HepG2 (cell line): ENCODE measurements at regions not wholly inside any gene's neighbourhood (a gene's known extent, or its start where the extent isn't known, plus 50 kb on each side); places are given as distances from the start of the nearest gene placed in this dataset.

ENCODE experiments used
- ATAC-seq: fragments of 200-7000 bp; cut with Tn5 transposase; 3 replicates; pipeline ENCODE4 v1.9.1; 2020; ENCODE audit warnings: mild to moderate bottlenecking, moderate library complexity
- BruUV-seq: library from RNA; stranded (reverse); fragments of 400-500 nt; replicated peaks from 2 replicates; lab custom pipeline; 2021; lab: Mats Ljungman, UMichigan
- CTCF ChIA-PET: fragments of 300-600 bp; formaldehyde crosslinking; extraction: SDS; loops from one replicate; lab custom pipeline; 2021; ENCODE audit warnings: low total read pairs, inconsistent platforms, low intra/inter-chr PET ratio; lab: Yijun Ruan, JAX
- POLR2A ChIA-PET: fragments of 350-600 bp; sonication (Branson Sonifier 250); formaldehyde crosslinking; loops from one replicate; lab custom pipeline; 2020; ENCODE audit warnings: antibody characterized with exemption, inconsistent platforms; lab: Yijun Ruan, JAX
- DNase-seq: peaks from one replicate; pipeline ENCODE4 v3.0.0-alpha.2; 2015; ENCODE audit warnings: low spot score
- FAIRE-seq: peaks from 3 replicates; lab custom pipeline; 2011; peaks lifted over from hg19 to GRCh38; lab: Jason Lieb, UNC
- H2AFZ ChIP-seq: one replicate; pipeline ENCODE4 v1.6.1; 2011; ENCODE audit warnings: low read length, inconsistent platforms
- H3K27ac ChIP-seq: fragments of 300-600 bp; 3 replicates; pipeline ENCODE4 v1.8.0; 2011; ENCODE audit warnings: mixed run types, mild to moderate bottlenecking, mixed read lengths, low read length, inconsistent platforms; ENCODE audit not compliant: insufficient read depth; ENCODE audit errors: extremely low read length
- H3K27me3 ChIP-seq, 2 experiments: fragments of 200-600 bp in 1 of 2; 2 replicates in 1 of 2; 3 replicates in 1 of 2; pipeline versions ENCODE4 v1.6.0 to v1.8.0; 2011; ENCODE audit warnings: low read length in 2 of 2, mild to moderate bottlenecking in 2 of 2, moderate library complexity in 2 of 2, inconsistent platforms in 1 of 2; ENCODE audit not compliant: insufficient read depth in 2 of 2, control insufficient read depth in 1 of 2
- H3K36me3 ChIP-seq, 2 experiments: fragments of 200-600 bp in 1 of 2; replicated peaks in 1 of 2; 2 replicates in 1 of 2; 3 replicates in 1 of 2; pipeline versions ENCODE4 v1.5.1 to v1.8.0; 2011; ENCODE audit warnings: low read length in 2 of 2, inconsistent platforms in 1 of 2; ENCODE audit not compliant: insufficient read depth in 2 of 2, control insufficient read depth in 1 of 2
- H3K4me1 ChIP-seq: 2 replicates; pipeline ENCODE4 v1.5.1; 2012; ENCODE audit warnings: low read length, inconsistent platforms; ENCODE audit not compliant: insufficient read depth
- H3K4me2 ChIP-seq: 2 replicates; pipeline ENCODE4 v1.6.0; 2011; ENCODE audit warnings: low read depth, low read length, inconsistent platforms
- H3K4me3 ChIP-seq, 3 experiments: fragments of 200-600 bp in 1 of 3; sonication (generic), shearing (Covaris generic) in 1 of 3; replicated peaks in 1 of 3; 2 replicates each; pipeline ENCODE4 v1.5.1; 2011 to 2016; ENCODE audit warnings: low read length in 3 of 3, inconsistent platforms in 2 of 3, low read depth in 2 of 3, mild to moderate bottlenecking in 2 of 3, control low read depth in 1 of 3, mixed read lengths in 1 of 3; ENCODE audit not compliant: insufficient read depth in 1 of 3
- H3K79me2 ChIP-seq: one replicate; pipeline ENCODE4 v1.6.1; 2011; ENCODE audit warnings: low read length, inconsistent platforms; ENCODE audit not compliant: insufficient read depth
- H3K9ac ChIP-seq: 2 replicates; pipeline ENCODE4 v1.6.0; 2011; ENCODE audit warnings: mild to moderate bottlenecking, low read depth, low read length, inconsistent platforms; ENCODE audit not compliant: insufficient read depth
- H3K9me3 ChIP-seq: 2 replicates; pipeline ENCODE4 v1.5.1; 2012; ENCODE audit warnings: mild to moderate bottlenecking, low read length
- H4K20me1 ChIP-seq: 2 replicates; pipeline ENCODE4 v1.6.0; 2011; ENCODE audit warnings: inconsistent platforms, mild to moderate bottlenecking, low read length, moderate library complexity; ENCODE audit not compliant: insufficient read depth
- GATA4 ChIP-seq: sonication (generic); IDR thresholded peaks from 2 replicates; pipeline ENCODE4 v1.6.1; 2016; ENCODE audit warnings: antibody characterized with exemption, low read depth, borderline replicate concordance
- HNF4G ChIP-seq, 2 experiments: sonication (generic) in 1 of 2; formaldehyde crosslinking in 1 of 2; IDR thresholded peaks; 2 replicates each; pipeline versions ENCODE4 v1.4.0 to v1.6.1; 2011 to 2020; ENCODE audit warnings: borderline replicate concordance in 2 of 2, low read depth in 2 of 2, mild to moderate bottlenecking in 2 of 2, low read length in 1 of 2, missing genetic modification reagents in 1 of 2, moderate library complexity in 1 of 2
- MBNL3 ChIP-seq: fragments of 250-450 bp; sonication (Bioruptor Pico); conservative IDR thresholded peaks from 2 replicates; pipeline ENCODE4 v1.8.0; 2022; ENCODE audit warnings: mild to moderate bottlenecking, inconsistent platforms
- SNRNP70 ChIP-seq: fragments of 200-400 bp; formaldehyde crosslinking; IDR thresholded peaks from 2 replicates; pipeline ENCODE4 v1.6.1; 2017; ENCODE audit warnings: mild to moderate bottlenecking, low read depth, low read length, moderate library complexity
- SP140L ChIP-seq: sonication (generic); formaldehyde crosslinking; IDR thresholded peaks from 2 replicates; pipeline ENCODE4 v1.4.0; 2020; ENCODE audit warnings: missing genetic modification reagents, borderline replicate concordance
- SPEN ChIP-seq: sonication (generic); formaldehyde crosslinking; IDR thresholded peaks from 2 replicates; pipeline ENCODE4 v1.5.1; 2020; ENCODE audit warnings: low read depth, mild to moderate bottlenecking, missing genetic modification reagents
- ZBTB3 ChIP-seq: sonication (generic); formaldehyde crosslinking; IDR thresholded peaks from 2 replicates; pipeline ENCODE4 v1.4.0; 2020; ENCODE audit warnings: low read depth, mild to moderate bottlenecking, moderate library complexity, missing genetic modification reagents, borderline replicate concordance
- ZFP36L2 ChIP-seq: sonication (generic); formaldehyde crosslinking; IDR thresholded peaks from 2 replicates; pipeline ENCODE4 v1.4.0; 2020; ENCODE audit warnings: missing genetic modification reagents
- WGBS: methylation state at CpG from one replicate; pipeline ENCODE4 v1.1.6; 2017; ENCODE audit warnings: low lambda C conversion rate; 5-methylcytosine and 5-hydroxymethylcytosine counted together
- in situ Hi-C: cut with HindIII; loops from 2 replicates; pipeline ENCODE4 v1.10.0; 2017; ENCODE audit warnings: low pct_unique_long_range_greater_than_20kb; ENCODE audit not compliant: extremely low pct_ligation_motif_present
- intact Hi-C: fragments of 100-400 bp; cut with micrococcal nuclease; formaldehyde crosslinking; loops from one replicate; pipeline ENCODE4 v1.10.0; 2022; ENCODE audit not compliant: unreplicated experiment
- TF ChIP-seq, protein P1 (sequence below): sonication (generic); formaldehyde crosslinking; IDR thresholded peaks from 2 replicates; pipeline ENCODE4 v1.5.0; 2020; ENCODE audit warnings: missing genetic modification reagents
- TF ChIP-seq, protein P2 (sequence below): sonication (generic); formaldehyde crosslinking; IDR thresholded peaks from 2 replicates; pipeline ENCODE4 v1.4.0; 2020; ENCODE audit warnings: mild to moderate bottlenecking, missing genetic modification reagents
- TF ChIP-seq, protein P3 (sequence below): sonication (generic); formaldehyde crosslinking; IDR thresholded peaks from 2 replicates; pipeline ENCODE4 v1.4.0; 2020; ENCODE audit warnings: missing genetic modification reagents

DNA sequence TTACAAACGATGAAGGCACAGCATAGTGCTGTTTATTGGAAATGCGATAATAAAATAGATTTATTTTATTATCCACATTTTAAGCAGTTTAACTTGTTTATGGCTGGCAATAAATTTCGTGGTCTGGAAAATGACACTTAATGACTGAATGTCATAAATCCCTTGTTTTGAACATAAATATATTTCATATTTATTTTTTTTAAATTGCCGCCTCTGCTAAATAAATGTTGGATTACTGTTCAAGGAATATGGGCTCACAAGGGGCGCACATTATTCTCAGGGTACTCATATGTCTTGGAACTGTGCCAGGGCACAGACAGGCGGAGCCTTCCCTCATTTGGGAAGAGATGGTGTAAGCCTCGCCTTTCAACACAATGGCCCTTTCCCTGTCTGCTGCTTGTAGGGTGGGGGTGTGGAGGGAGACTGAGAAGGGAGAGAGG lies 134.3 kb downstream of the PXDC1 start:
- ChIA-PET CTCF (no interaction called here), POLR2A (interaction anchor here (0.6 kb wide), 1 partner anchor 39 kb away, joined by 4 read pairs; no protein-coding TSS in a partner anchor)
- no peaks in the 10 kb centered on the region for H3K36me3 ChIP-seq
- in situ Hi-C loops: no loop called here
- intact Hi-C loops: no loop called here
- FAIRE-seq: no peak
- DNase-seq: no peak
- TF ChIP-seq, protein P1, sequence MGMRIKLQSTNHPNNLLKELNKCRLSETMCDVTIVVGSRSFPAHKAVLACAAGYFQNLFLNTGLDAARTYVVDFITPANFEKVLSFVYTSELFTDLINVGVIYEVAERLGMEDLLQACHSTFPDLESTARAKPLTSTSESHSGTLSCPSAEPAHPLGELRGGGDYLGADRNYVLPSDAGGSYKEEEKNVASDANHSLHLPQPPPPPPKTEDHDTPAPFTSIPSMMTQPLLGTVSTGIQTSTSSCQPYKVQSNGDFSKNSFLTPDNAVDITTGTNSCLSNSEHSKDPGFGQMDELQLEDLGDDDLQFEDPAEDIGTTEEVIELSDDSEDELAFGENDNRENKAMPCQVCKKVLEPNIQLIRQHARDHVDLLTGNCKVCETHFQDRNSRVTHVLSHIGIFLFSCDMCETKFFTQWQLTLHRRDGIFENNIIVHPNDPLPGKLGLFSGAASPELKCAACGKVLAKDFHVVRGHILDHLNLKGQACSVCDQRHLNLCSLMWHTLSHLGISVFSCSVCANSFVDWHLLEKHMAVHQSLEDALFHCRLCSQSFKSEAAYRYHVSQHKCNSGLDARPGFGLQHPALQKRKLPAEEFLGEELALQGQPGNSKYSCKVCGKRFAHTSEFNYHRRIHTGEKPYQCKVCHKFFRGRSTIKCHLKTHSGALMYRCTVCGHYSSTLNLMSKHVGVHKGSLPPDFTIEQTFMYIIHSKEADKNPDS: no peak
- TF ChIP-seq SP140L (CRISPR knock-in tag) (no peak), ZBTB3 (no peak), SNRNP70 (no peak), ZFP36L2 (no peak), HNF4G (IDR thresholded peaks at IDR 0.05; ENCODE audit: borderline replicate concordance, low read depth, low read length) (no peak), HNF4G (CRISPR knock-in tag; IDR thresholded peaks at IDR 0.05; ENCODE audit: borderline replicate concordance, low read depth) (no peak), SPEN (CRISPR knock-in tag) (no peak), GATA4 (no peak), MBNL3 (CRISPR knock-in tag) (no peak)
- TF ChIP-seq, protein P2, sequence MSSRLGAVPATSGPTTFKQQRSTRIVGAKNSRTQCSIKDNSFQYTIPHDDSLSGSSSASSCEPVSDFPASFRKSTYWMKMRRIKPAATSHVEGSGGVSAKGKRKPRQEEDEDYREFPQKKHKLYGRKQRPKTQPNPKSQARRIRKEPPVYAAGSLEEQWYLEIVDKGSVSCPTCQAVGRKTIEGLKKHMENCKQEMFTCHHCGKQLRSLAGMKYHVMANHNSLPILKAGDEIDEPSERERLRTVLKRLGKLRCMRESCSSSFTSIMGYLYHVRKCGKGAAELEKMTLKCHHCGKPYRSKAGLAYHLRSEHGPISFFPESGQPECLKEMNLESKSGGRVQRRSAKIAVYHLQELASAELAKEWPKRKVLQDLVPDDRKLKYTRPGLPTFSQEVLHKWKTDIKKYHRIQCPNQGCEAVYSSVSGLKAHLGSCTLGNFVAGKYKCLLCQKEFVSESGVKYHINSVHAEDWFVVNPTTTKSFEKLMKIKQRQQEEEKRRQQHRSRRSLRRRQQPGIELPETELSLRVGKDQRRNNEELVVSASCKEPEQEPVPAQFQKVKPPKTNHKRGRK: no peak
- TF ChIP-seq, protein P3, sequence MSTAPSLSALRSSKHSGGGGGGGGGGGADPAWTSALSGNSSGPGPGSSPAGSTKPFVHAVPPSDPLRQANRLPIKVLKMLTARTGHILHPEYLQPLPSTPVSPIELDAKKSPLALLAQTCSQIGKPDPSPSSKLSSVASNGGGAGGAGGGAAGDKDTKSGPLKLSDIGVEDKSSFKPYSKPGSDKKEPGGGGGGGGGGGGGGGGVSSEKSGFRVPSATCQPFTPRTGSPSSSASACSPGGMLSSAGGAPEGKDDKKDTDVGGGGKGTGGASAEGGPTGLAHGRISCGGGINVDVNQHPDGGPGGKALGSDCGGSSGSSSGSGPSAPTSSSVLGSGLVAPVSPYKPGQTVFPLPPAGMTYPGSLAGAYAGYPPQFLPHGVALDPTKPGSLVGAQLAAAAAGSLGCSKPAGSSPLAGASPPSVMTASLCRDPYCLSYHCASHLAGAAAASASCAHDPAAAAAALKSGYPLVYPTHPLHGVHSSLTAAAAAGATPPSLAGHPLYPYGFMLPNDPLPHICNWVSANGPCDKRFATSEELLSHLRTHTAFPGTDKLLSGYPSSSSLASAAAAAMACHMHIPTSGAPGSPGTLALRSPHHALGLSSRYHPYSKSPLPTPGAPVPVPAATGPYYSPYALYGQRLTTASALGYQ (CRISPR knock-in tag): no peak
- no peak overlapping the region for H3K9ac ChIP-seq
- no peaks in the 10 kb centered on the region; the same call in 1 of the 2 replicates for H4K20me1 ChIP-seq
- no peak overlapping the region for H3K27ac ChIP-seq
- no peak overlapping the region for H3K4me2 ChIP-seq
- H3K4me1 ChIP-seq: 0 out of 2 replicates have a peak, but pooled peaks cover 4% of the 10 kb centered on the region
- no TSS peak for BruUV-seq
- 34% methylated on average over 7 of the region's 7 CpGs for WGBS
- H3K79me2 ChIP-seq: no peaks in the 10 kb centered on the region
- ATAC-seq: no peak
- no peak overlapping the region for H3K4me3 ChIP-seq
- H3K27me3 ChIP-seq: peaks cover 6 to 56% of the 10 kb centered on the region in 2 experiments; a peak in 4 of 5 replicates
- H3K9me3 ChIP-seq: no peaks in the 10 kb centered on the region
- no peak overlapping the region for H2AFZ ChIP-seq
